H1 (cell line): ENCODE measurements at regions not wholly inside any gene's neighbourhood (a gene's known extent, or its start where the extent isn't known, plus 50 kb on each side); places are given as distances from the start of the nearest gene placed in this dataset.

Source experiments
- E2F6 ChIP-seq: IDR thresholded peaks from 2 replicates; pipeline ENCODE4 v1.6.1; 2012; ENCODE audit warnings: inconsistent platforms
- JUND ChIP-seq: IDR thresholded peaks from 2 replicates; pipeline ENCODE4 v1.6.1; 2011; ENCODE audit warnings: mild to moderate bottlenecking, improper control_type of control experiment, low read length
- RAD21 ChIP-seq, 2 experiments: IDR thresholded peaks in 1 of 2; conservative IDR thresholded peaks in 1 of 2; 2 replicates each; pipeline ENCODE4 v1.6.1; 2011; ENCODE audit warnings: low read depth in 2 of 2, low read length in 2 of 2, improper control_type of control experiment in 1 of 2, inconsistent platforms in 1 of 2, mild to moderate bottlenecking in 1 of 2, moderate library complexity in 1 of 2

- TF ChIP-seq RAD21 (IDR thresholded peaks at IDR 0.05 in 1 of 2, conservative IDR thresholded peaks at IDR 0.05 in 1 of 2; ENCODE audit: low read depth in 2 of 2, low read length in 2 of 2) (no peak), E2F6 (no peak), JUND (no peak)
Measured at GRCh38 chr7:156400046-156400445, 240.5 kb upstream of the RNF32 start (continued).
